NB4 (cell line): ENCODE measurements at regions not wholly inside any gene's neighbourhood (a gene's known extent, or its start where the extent isn't known, plus 50 kb on each side); places are given as distances from the start of the nearest gene placed in this dataset.

ENCODE experiments used
- DNase-seq: peaks from one replicate; pipeline ENCODE4 v3.0.0; 2010; ENCODE audit warnings: low read depth
- H3K4me3 ChIP-seq: one replicate; pipeline ENCODE4 v1.5.1; 2011; ENCODE audit warnings: mild to moderate bottlenecking, low read depth, low read length, moderate library complexity
- MAX ChIP-seq: IDR thresholded peaks from 2 replicates; pipeline ENCODE4 v1.6.1; 2011; ENCODE audit warnings: low read depth, low read length
- MYC ChIP-seq: IDR thresholded peaks from 2 replicates; pipeline ENCODE4 v1.6.1; 2011; ENCODE audit warnings: low read depth, low read length
- POLR2A ChIP-seq: IDR thresholded peaks from 2 replicates; pipeline ENCODE4 v1.6.1; 2011; ENCODE audit warnings: mild to moderate bottlenecking; ENCODE audit not compliant: insufficient read length; ENCODE audit errors: extremely low read depth
- TF ChIP-seq, protein P1 (sequence below): IDR thresholded peaks from one replicate; pipeline ENCODE4 v1.5.1; 2012; ENCODE audit warnings: low read depth, low read length

DNA sequence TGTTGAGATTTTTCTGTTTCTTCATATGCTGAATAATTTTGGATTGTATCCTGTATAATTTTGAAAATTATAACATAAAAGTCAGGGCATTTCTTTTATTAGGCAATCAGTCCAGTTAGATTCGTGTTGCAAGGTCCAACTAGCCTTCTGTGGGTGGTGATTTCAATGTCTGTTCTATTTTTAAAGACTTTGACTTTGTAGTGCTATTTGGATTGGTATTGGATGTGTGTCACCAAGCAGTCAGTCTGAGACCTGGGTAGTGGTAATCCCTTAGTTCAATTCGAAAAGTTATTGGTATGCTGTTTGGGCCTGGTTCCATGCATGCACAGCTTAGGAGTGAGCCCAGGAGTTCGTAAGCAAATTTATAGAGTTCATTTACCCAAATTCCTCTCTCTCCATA lies 82.2 kb downstream of the EPDR1 start:
- TF ChIP-seq MAX, result no peak
- H3K4me3 ChIP-seq, result no peak overlapping the region
- DNase-seq, result no peak

DNA sequence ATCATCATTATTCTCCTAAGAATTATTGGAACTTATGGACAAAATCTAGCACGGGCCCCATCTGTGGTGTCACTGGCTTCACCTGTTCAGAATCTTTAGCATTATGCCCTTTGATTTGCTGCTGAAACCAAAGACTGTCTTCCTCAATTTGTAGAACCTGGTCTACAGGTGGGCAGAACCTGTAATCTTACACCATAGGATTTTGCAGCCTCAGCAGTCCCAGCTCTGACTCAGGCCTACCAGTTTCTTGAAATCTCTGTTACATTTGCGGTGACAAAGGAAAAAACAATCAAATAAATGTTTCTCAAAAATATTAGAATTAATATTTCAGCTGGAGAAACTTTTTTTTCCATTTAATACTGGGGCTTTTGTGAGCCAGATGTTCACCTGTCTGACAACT lies 86.1 kb downstream of the EPDR1 start:
- no peak for TF ChIP-seq MAX
- TF ChIP-seq POLR2A, result no peak
- TF ChIP-seq, protein P1, sequence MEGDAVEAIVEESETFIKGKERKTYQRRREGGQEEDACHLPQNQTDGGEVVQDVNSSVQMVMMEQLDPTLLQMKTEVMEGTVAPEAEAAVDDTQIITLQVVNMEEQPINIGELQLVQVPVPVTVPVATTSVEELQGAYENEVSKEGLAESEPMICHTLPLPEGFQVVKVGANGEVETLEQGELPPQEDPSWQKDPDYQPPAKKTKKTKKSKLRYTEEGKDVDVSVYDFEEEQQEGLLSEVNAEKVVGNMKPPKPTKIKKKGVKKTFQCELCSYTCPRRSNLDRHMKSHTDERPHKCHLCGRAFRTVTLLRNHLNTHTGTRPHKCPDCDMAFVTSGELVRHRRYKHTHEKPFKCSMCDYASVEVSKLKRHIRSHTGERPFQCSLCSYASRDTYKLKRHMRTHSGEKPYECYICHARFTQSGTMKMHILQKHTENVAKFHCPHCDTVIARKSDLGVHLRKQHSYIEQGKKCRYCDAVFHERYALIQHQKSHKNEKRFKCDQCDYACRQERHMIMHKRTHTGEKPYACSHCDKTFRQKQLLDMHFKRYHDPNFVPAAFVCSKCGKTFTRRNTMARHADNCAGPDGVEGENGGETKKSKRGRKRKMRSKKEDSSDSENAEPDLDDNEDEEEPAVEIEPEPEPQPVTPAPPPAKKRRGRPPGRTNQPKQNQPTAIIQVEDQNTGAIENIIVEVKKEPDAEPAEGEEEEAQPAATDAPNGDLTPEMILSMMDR, result no peak
- TF ChIP-seq MYC, result no peak
- H3K4me3 ChIP-seq, result no peak overlapping the region
- DNase-seq, result no peak

DNA sequence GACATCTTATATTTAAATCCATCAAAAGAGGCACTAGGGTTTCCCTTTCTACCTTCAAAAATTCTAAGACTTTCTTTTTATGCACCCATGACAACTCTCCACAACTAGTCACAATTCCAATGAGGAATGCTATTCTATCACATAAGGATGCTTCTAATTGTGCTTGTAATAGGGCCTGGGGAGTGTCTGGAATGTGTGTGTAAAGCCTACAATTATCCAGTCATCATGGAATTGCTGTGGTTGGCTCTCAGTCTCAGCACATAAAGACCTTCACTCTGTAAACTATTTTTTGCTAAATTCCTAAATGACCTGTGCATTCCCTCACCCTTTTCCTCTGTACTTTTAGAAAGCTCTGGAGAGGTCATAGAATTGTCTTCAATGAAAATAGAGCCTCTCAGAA lies 86.7 kb downstream of the EPDR1 start:
- no peak overlapping the region for H3K4me3 ChIP-seq
- TF ChIP-seq MYC (no peak), MAX (no peak), POLR2A (no peak)
- TF ChIP-seq, protein P1, result no peak
- no peak for DNase-seq

- no peak for DNase-seq
- TF ChIP-seq POLR2A (no peak), MYC (no peak), MAX (no peak)
- TF ChIP-seq, protein P1, result no peak
- no peak overlapping the region for H3K4me3 ChIP-seq
Observed at GRCh38 chr7:38013246-38013645, 92.8 kb downstream of the EPDR1 start.

DNA sequence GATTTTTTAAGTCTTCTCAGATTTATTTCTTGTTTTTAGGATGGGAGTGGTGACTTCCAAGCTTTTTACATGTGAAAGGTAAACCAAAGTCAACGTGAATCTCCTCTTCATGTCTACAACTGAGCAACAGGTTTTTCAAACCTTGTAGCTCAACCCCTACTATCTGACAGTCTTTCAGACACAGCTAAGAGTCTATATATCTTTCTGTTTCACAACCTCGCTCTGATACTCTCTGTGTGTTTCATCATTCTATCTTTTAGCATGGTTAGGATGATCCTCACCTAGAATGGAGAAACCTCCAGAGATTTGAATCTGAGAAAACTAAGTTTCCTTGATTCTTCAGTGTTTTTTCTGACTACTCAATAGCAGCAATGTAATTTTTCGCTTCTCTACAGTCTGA lies 96.1 kb downstream of the EPDR1 start:
- no peak overlapping the region for H3K4me3 ChIP-seq
- TF ChIP-seq, protein P1, result no peak
- TF ChIP-seq MAX (no peak), POLR2A (no peak), MYC (no peak)
- DNase-seq, result no peak

GRCh38 chr7:38017320-38017719 lies 96.9 kb downstream of the EPDR1 start:
- no peak for DNase-seq

More at GRCh38 chr7:38017320-38017719, 96.9 kb downstream of the EPDR1 start:
- no peak overlapping the region for H3K4me3 ChIP-seq
- TF ChIP-seq POLR2A (no peak), MAX (no peak)
